H1 (cell line): ENCODE measurements at regions not wholly inside any gene's neighbourhood (a gene's known extent, or its start where the extent isn't known, plus 50 kb on each side); places are given as distances from the start of the nearest gene placed in this dataset.

Experiments used
- CTCF ChIA-PET: fragments of 300-600 bp; sonication (Branson Sonifier 250); formaldehyde crosslinking; loops from one replicate; lab custom pipeline; 2021; ENCODE audit not compliant: partially characterized antibody; lab: Charles Lee
- POLR2A ChIA-PET: fragments of 300-600 bp; sonication (Branson Sonifier 250); formaldehyde crosslinking; loops from one replicate; lab custom pipeline; 2021; ENCODE audit warnings: inconsistent platforms; ENCODE audit not compliant: partially characterized antibody; lab: Charles Lee
- DNase-seq, 2 experiments: peaks; one replicate each; pipeline versions ENCODE4 v3.0.0 to v3.0.0-alpha.2; 2010 to 2022; ENCODE audit warnings: low spot score in 2 of 2, low read depth in 1 of 2, mixed read lengths in 1 of 2
- FAIRE-seq: peaks from 2 replicates; lab custom pipeline; 2011; peaks lifted over from hg19 to GRCh38; lab: Jason Lieb, UNC
- H2AFZ ChIP-seq: 2 replicates; pipeline ENCODE4 v1.8.1; 2012; ENCODE audit warnings: low read length, inconsistent platforms
- H2AK5ac ChIP-seq: 2 replicates; pipeline ENCODE4 v1.6.1; 2013; ENCODE audit warnings: low read depth, low read length
- H2BK120ac ChIP-seq: replicated peaks from 2 replicates; pipeline ENCODE3; 2013; ENCODE audit warnings: low read depth, low read length, inconsistent platforms
- H2BK12ac ChIP-seq: 2 replicates; pipeline ENCODE4 v1.6.1; 2013; ENCODE audit warnings: low read depth, low read length
- H2BK15ac ChIP-seq: 2 replicates; pipeline ENCODE4 v1.6.1; 2013; ENCODE audit warnings: low read length
- H2BK20ac ChIP-seq: 2 replicates; pipeline ENCODE4 v1.6.1; 2013; ENCODE audit warnings: low read length
- H2BK5ac ChIP-seq: 2 replicates; pipeline ENCODE4 v1.6.1; 2013; ENCODE audit warnings: low read depth, low read length
- H3K14ac ChIP-seq: 2 replicates; pipeline ENCODE4 v1.6.1; 2013; ENCODE audit warnings: inconsistent platforms; ENCODE audit not compliant: insufficient read length
- H3K18ac ChIP-seq: 2 replicates; pipeline ENCODE4 v1.6.1; 2013; ENCODE audit warnings: low read length; ENCODE audit errors: extremely low read depth
- H3K23ac ChIP-seq: 2 replicates; pipeline ENCODE4 v1.6.1; 2013; ENCODE audit warnings: inconsistent platforms; ENCODE audit not compliant: insufficient read length
- H3K23me2 ChIP-seq: 2 replicates; pipeline ENCODE4 v1.6.1; 2013; ENCODE audit warnings: low read depth, low read length
- H3K27ac ChIP-seq: 2 replicates; pipeline ENCODE4 v1.6.1; 2011; ENCODE audit warnings: low read depth, low read length, inconsistent platforms
- H3K27me3 ChIP-seq, 4 experiments: replicated peaks in 1 of 4; 1 replicate in 1 of 4; 2 replicates in 3 of 4; pipeline versions ENCODE4 v1.6.1 to v1.8.1; 2011 to 2013; ENCODE audit warnings: low read length in 3 of 4, mild to moderate bottlenecking in 3 of 4, inconsistent platforms in 2 of 4, mixed read lengths in 2 of 4, moderate library complexity in 1 of 4; ENCODE audit not compliant: control insufficient read depth in 3 of 4, insufficient read depth in 3 of 4; ENCODE audit errors: extremely low read depth in 1 of 4
- H3K36me3 ChIP-seq, 4 experiments: 2 replicates each; pipeline versions ENCODE4 v1.6.1 to v1.8.1; 2011 to 2013; ENCODE audit warnings: mild to moderate bottlenecking in 4 of 4, low read length in 3 of 4, moderate library complexity in 2 of 4, control low read depth in 1 of 4, inconsistent platforms in 1 of 4; ENCODE audit not compliant: insufficient read depth in 4 of 4, control insufficient read depth in 2 of 4
- H3K4ac ChIP-seq: replicated peaks from 2 replicates; pipeline ENCODE3; 2013; ENCODE audit warnings: low read length, low read depth, mixed read lengths, inconsistent platforms; ENCODE audit not compliant: insufficient read length
- H3K4me1 ChIP-seq, 4 experiments: replicated peaks in 1 of 4; 1 replicate in 1 of 4; 2 replicates in 3 of 4; pipeline versions ENCODE4 v1.6.1 to v1.8.1; 2011 to 2013; ENCODE audit warnings: low read length in 3 of 4, inconsistent platforms in 2 of 4, mixed read lengths in 1 of 4; ENCODE audit not compliant: insufficient read depth in 4 of 4, control insufficient read depth in 3 of 4
- H3K4me2 ChIP-seq, 2 experiments: 2 replicates each; pipeline versions ENCODE4 v1.6.1 to v1.8.1; 2011 to 2013; ENCODE audit warnings: low read depth in 2 of 2, low read length in 2 of 2, control low read depth in 1 of 2, inconsistent platforms in 1 of 2, mild to moderate bottlenecking in 1 of 2; ENCODE audit not compliant: insufficient read depth in 1 of 2
- H3K4me3 ChIP-seq, 4 experiments: fragments of 200-600, 300-600 bp in 1 of 4; sonication (generic), shearing (Covaris generic), sonication (Bioruptor Twin) in 1 of 4; 2 replicates each; pipeline versions ENCODE4 v1.5.1 to v1.8.1; 2011 to 2016; ENCODE audit warnings: low read length in 4 of 4, low read depth in 3 of 4, control low read depth in 2 of 4, inconsistent platforms in 2 of 4, mild to moderate bottlenecking in 2 of 4, mixed read lengths in 1 of 4, moderate library complexity in 1 of 4; ENCODE audit not compliant: insufficient read depth in 2 of 4; ENCODE audit errors: extremely low read depth in 1 of 4
- H3K56ac ChIP-seq: replicated peaks from 2 replicates; pipeline ENCODE3; 2013; ENCODE audit warnings: low read depth, mild to moderate bottlenecking, mixed read lengths, low read length, inconsistent platforms; ENCODE audit not compliant: insufficient read length
- H3K79me1 ChIP-seq: 2 replicates; pipeline ENCODE4 v1.6.1; 2013; ENCODE audit warnings: low read depth, low read length, control low read depth
- H3K79me2 ChIP-seq, 2 experiments: 2 replicates each; pipeline versions ENCODE4 v1.6.1 to v1.8.1; 2012 to 2013; ENCODE audit warnings: low read length in 2 of 2, mild to moderate bottlenecking in 2 of 2, inconsistent platforms in 1 of 2; ENCODE audit not compliant: insufficient read depth in 2 of 2, control insufficient read depth in 1 of 2
- H3K9ac ChIP-seq, 4 experiments: replicated peaks in 1 of 4; 1 replicate in 1 of 4; 2 replicates in 3 of 4; pipeline versions ENCODE4 v1.6.1 to v1.8.1; 2011 to 2013; ENCODE audit warnings: low read depth in 3 of 4, low read length in 3 of 4, control low read depth in 2 of 4, mild to moderate bottlenecking in 2 of 4, moderate library complexity in 2 of 4, inconsistent platforms in 1 of 4; ENCODE audit errors: extremely low read depth in 1 of 4
- H3K9me3 ChIP-seq, 2 experiments: 2 replicates each; pipeline versions ENCODE4 v1.6.1 to v1.8.1; 2012 to 2013; ENCODE audit warnings: mild to moderate bottlenecking in 2 of 2, moderate library complexity in 2 of 2, control low read depth in 1 of 2, inconsistent platforms in 1 of 2, low read depth in 1 of 2, low read length in 1 of 2, mixed read lengths in 1 of 2; ENCODE audit not compliant: insufficient read depth in 2 of 2
- H4K20me1 ChIP-seq, 2 experiments: replicated peaks in 1 of 2; 2 replicates each; pipeline versions ENCODE3 to v1.8.1; 2011 to 2013; ENCODE audit warnings: inconsistent platforms in 2 of 2, low read length in 2 of 2, mild to moderate bottlenecking in 1 of 2; ENCODE audit not compliant: insufficient read depth in 2 of 2, control insufficient read depth in 1 of 2
- H4K5ac ChIP-seq: 2 replicates; pipeline ENCODE4 v1.6.1; 2013; ENCODE audit warnings: low read length, low read depth, mixed read lengths, inconsistent platforms; ENCODE audit not compliant: insufficient read length
- H4K8ac ChIP-seq: 2 replicates; pipeline ENCODE4 v1.8.0; 2013; ENCODE audit warnings: mild to moderate bottlenecking, moderate library complexity, low read length, inconsistent platforms; ENCODE audit not compliant: insufficient read depth; ENCODE audit errors: extremely low read depth
- H4K91ac ChIP-seq: replicated peaks from 2 replicates; pipeline ENCODE3; 2013; ENCODE audit warnings: low read length, mixed read lengths, inconsistent platforms; ENCODE audit not compliant: insufficient read length
- CEBPB ChIP-seq: IDR thresholded peaks from 2 replicates; pipeline ENCODE4 v1.6.1; 2012; ENCODE audit warnings: low read depth, low read length
- CTBP2 ChIP-seq: IDR thresholded peaks from 2 replicates; pipeline ENCODE4 v1.7.0; 2011; ENCODE audit warnings: borderline replicate concordance, mild to moderate bottlenecking, moderate library complexity, mixed read lengths, low read length; ENCODE audit not compliant: insufficient read depth, insufficient read length
- E2F6 ChIP-seq: IDR thresholded peaks from 2 replicates; pipeline ENCODE4 v1.6.1; 2012; ENCODE audit warnings: inconsistent platforms
- EGR1 ChIP-seq: IDR thresholded peaks from 2 replicates; pipeline ENCODE4 v1.6.1; 2011; ENCODE audit warnings: low read depth, low read length, borderline replicate concordance
- EP300 ChIP-seq, 2 experiments: IDR thresholded peaks; 1 replicate in 1 of 2; 2 replicates in 1 of 2; pipeline ENCODE4 v1.6.1; 2011 to 2012; ENCODE audit warnings: low read depth in 2 of 2, low read length in 2 of 2, mild to moderate bottlenecking in 2 of 2, borderline replicate concordance in 1 of 2, inconsistent platforms in 1 of 2, moderate library complexity in 1 of 2
- GABPA ChIP-seq: IDR thresholded peaks from 2 replicates; pipeline ENCODE4 v1.6.1; 2011; ENCODE audit warnings: mild to moderate bottlenecking, low read length, moderate library complexity, borderline replicate concordance; ENCODE audit not compliant: insufficient read depth
- HDAC2 ChIP-seq, 2 experiments: fragments of 300-600 bp in 1 of 2; sonication (generic) in 1 of 2; IDR thresholded peaks; 2 replicates each; pipeline ENCODE4 v1.6.1; 2011 to 2012; ENCODE audit warnings: low read depth in 2 of 2, low read length in 2 of 2, mild to moderate bottlenecking in 2 of 2, moderate library complexity in 2 of 2, borderline replicate concordance in 1 of 2, inconsistent platforms in 1 of 2
- KDM1A ChIP-seq: fragments of 200-600, 300-600 bp; sonication (generic); IDR thresholded peaks from 2 replicates; pipeline ENCODE4 v1.7.1; 2016; ENCODE audit warnings: mild to moderate bottlenecking, low read length, borderline replicate concordance
- NRF1 ChIP-seq: IDR thresholded peaks from 2 replicates; pipeline ENCODE4 v1.6.1; 2011; ENCODE audit warnings: mild to moderate bottlenecking, low read depth, low read length, improper control_type of control experiment
- RNF2 ChIP-seq: fragments of 200-900, 300-1000 bp; sonication (generic); IDR thresholded peaks from 2 replicates; pipeline ENCODE4 v1.7.1; 2016; ENCODE audit warnings: borderline replicate concordance, low read depth, mild to moderate bottlenecking, antibody characterized with exemption, low read length; ENCODE audit not compliant: poor library complexity, severe bottlenecking; ENCODE audit errors: missing control alignments
- SAP30 ChIP-seq: fragments of 300-600 bp; sonication (generic); IDR thresholded peaks from 2 replicates; pipeline ENCODE4 v1.7.1; 2012; ENCODE audit warnings: low read length, moderate library complexity, mild to moderate bottlenecking, inconsistent platforms; ENCODE audit not compliant: insufficient read depth, insufficient replicate concordance
- SRF ChIP-seq: IDR thresholded peaks from 2 replicates; pipeline ENCODE4 v1.6.1; 2011; ENCODE audit warnings: mild to moderate bottlenecking, low read depth, low read length, moderate library complexity
- TAF1 ChIP-seq: IDR thresholded peaks from 2 replicates; pipeline ENCODE4 v1.6.1; 2011; ENCODE audit warnings: mild to moderate bottlenecking, low read depth, low read length
- TCF12 ChIP-seq: IDR thresholded peaks from 2 replicates; pipeline ENCODE4 v1.6.1; 2011; ENCODE audit warnings: low read depth, mild to moderate bottlenecking, low read length

- DNase-seq = no peak
- CTCF ChIA-PET = no interaction called here
- no peak overlapping the region for H2BK120ac ChIP-seq
- no peak overlapping the region for H3K4ac ChIP-seq
- H4K5ac ChIP-seq = no peak overlapping the region
- H3K4me2 ChIP-seq = no peak overlapping the region
- no peaks in the 10 kb centered on the region; the same call in 1 of the 2 replicates for H3K23me2 ChIP-seq
- no peak overlapping the region for H3K23ac ChIP-seq
- POLR2A ChIA-PET = no interaction called here
- no peak overlapping the region for H3K18ac ChIP-seq
- H3K14ac ChIP-seq = no peak overlapping the region
- no peaks in the 10 kb centered on the region for H3K9me3 ChIP-seq
- no peak overlapping the region for H3K9ac ChIP-seq
- H2BK5ac ChIP-seq = no peak overlapping the region
- no peak overlapping the region for H2AFZ ChIP-seq
- H3K36me3 ChIP-seq = no peaks in the 10 kb centered on the region
- H4K8ac ChIP-seq = no peak overlapping the region
- no peaks in the 10 kb centered on the region; a peak in 1 of 7 replicates for H3K27me3 ChIP-seq
- no peak overlapping the region for H3K56ac ChIP-seq
- no peak overlapping the region for H4K91ac ChIP-seq
- peaks cover 0 to 2% (median 0%) of the 10 kb centered on the region in 4 experiments; a peak in 2 of 7 replicates for H3K4me1 ChIP-seq
- H4K20me1 ChIP-seq = no peaks in the 10 kb centered on the region
- H3K27ac ChIP-seq = no peak overlapping the region
- H2BK15ac ChIP-seq = no peak overlapping the region
- no peak overlapping the region for H2BK12ac ChIP-seq
- no peaks in the 10 kb centered on the region for H3K79me2 ChIP-seq
- H2AK5ac ChIP-seq = no peak overlapping the region
- H3K4me3 ChIP-seq = no peak overlapping the region
- no peak overlapping the region for H2BK20ac ChIP-seq
- no peaks in the 10 kb centered on the region for H3K79me1 ChIP-seq
- FAIRE-seq = no peak
- TF ChIP-seq SRF (no peak), TAF1 (no peak), E2F6 (no peak), TCF12 (no peak), CEBPB (no peak), RNF2 (no peak), EGR1 (no peak), EP300 (IDR thresholded peaks at IDR 0.05; ENCODE audit: borderline replicate concordance in 1 of 2, low read depth in 2 of 2, low read length in 2 of 2) (no peak), NRF1 (no peak), SAP30 (no peak), KDM1A (no peak), CTBP2 (no peak), GABPA (no peak), HDAC2 (IDR thresholded peaks at IDR 0.05; ENCODE audit: borderline replicate concordance in 1 of 2, low read depth in 2 of 2, low read length in 2 of 2) (no peak)
Measured at GRCh38 chr9:119898316-119898715, 529.1 kb upstream of the BRINP1 start.
